CD4-positive, alpha-beta T cell treated with Interleukin-15 for 1 hour (primary cell): ENCODE measurements at regions not wholly inside any gene's neighbourhood (a gene's known extent, or its start where the extent isn't known, plus 50 kb on each side); places are given as distances from the start of the nearest gene placed in this dataset.
"Not testable (repeated sequence)": the region's sequence is repeated elsewhere in the genome, so short reads cannot be mapped to it uniquely, and the experiment has no call there.

ENCODE experiments used
- DNase-seq: peaks from one replicate; pipeline ENCODE4 v3.0.0-alpha.2; 2020

- DNase-seq, result no peak
These were observed 558.9 kb upstream of the ADAMTS5 start for GRCh38 chr21:27525780-27526179.

DNA sequence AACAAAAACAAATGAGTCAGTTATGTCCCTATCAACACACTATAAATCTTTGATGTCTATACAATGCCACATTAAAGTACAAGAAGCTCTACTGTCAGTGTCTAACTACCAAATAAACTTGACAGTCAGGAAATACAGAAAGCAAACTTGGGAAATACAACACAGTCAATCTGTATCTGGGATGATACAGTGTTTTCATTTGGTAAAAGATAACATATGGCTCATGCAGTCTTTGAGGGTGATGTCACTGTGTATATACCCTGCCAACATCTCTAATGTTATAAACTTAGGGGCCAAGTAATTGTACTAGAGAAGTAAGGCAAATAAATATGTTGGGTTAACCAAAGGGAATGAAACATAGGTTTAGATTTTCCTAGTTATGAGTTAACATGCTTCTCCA is 552.5 kb upstream of the ADAMTS5 start:
- DNase-seq, result no peak

- DNase-seq, result not testable (repeated sequence)
These were observed 550.3 kb upstream of the ADAMTS5 start for GRCh38 chr21:27517177-27517576.

DNA sequence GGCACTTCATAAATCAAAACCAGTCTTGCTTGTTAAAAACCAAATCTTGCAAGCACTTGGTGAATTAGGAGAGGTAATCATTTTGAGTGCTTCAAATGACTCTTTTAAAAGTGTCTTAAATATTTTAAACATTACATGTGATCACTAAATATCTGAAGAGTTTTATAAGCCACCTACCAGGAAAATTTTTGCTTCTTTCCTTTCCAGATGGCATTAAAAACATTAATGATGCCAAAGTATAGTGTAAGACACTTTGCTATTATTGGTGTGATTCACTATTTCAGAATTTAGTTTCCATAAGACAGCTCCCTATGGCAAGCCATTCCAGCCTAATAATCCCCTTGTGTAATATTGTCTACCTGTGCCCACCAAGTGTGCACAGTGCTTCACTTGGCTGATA is 548.8 kb upstream of the ADAMTS5 start:
- DNase-seq, result no peak

- DNase-seq, result no peak
These were observed 546.9 kb upstream of the ADAMTS5 start for GRCh38 chr21:27513825-27514224.

- no peak for DNase-seq
These were observed 546.1 kb upstream of the ADAMTS5 start for GRCh38 chr21:27513016-27513415.

- no peak for DNase-seq
These were observed 544.3 kb upstream of the ADAMTS5 start for GRCh38 chr21:27511233-27511632.

- DNase-seq, result no peak
These were observed 540.8 kb upstream of the ADAMTS5 start for GRCh38 chr21:27507695-27508094.

- DNase-seq, result no peak
These were observed 538.6 kb upstream of the ADAMTS5 start for GRCh38 chr21:27505516-27505915.

DNA sequence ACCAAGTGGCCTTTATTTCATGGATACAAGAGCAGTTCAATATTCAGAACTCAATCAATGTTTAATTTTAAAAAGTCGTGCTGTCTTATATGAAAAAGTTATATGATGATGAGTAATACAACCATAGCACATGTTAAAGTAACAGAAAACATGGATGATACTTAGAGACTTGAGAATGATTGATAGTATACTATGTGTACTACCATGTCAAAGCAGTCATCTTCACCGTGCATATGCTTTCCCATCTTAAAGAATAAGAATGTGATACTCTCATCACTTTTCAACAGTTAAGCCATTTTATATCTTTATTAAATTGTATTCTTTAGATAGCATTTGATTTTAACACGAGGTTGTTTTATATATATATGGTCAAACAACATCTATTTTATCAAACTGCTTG is 535.9 kb upstream of the ADAMTS5 start:
- no peak for DNase-seq

DNA sequence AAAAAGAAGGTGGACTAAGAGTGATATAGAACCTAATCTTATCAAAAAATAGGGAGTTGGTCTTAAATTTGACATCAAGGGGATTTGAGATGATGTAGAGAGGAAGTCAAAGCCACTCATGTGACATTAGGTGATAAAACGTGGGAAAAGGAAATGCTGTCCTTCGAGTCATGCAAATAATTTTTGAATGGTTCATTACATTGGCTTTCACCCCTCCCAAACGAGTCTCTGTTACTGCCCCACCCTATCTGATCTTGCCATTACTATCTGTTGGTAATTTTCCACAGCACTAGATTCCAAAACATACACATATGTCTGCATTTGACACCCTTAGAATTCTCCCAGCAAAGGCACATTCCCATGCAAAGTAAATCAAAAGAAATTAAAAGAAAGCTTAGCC is 531.1 kb upstream of the ADAMTS5 start:
- DNase-seq, result no peak

DNA sequence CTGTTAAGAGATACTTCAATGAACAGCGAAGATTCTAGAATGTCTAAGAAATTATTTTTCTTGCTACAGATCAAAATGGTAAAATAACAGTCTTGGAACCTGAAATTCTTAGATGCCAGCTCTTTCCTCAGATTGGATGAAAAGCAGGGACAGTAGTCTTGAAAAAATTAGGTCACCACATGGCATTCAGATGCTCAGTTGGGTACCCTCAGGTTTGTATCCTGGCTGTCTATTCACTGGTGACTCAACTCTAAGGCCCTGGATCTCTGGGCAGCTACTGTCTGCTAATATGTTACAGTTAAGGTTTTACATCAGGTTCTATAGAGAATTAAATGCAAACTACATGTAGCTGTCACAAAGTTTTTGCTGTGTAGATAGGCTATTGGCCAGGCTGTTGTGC is 528.9 kb upstream of the ADAMTS5 start:
- no peak for DNase-seq

DNA sequence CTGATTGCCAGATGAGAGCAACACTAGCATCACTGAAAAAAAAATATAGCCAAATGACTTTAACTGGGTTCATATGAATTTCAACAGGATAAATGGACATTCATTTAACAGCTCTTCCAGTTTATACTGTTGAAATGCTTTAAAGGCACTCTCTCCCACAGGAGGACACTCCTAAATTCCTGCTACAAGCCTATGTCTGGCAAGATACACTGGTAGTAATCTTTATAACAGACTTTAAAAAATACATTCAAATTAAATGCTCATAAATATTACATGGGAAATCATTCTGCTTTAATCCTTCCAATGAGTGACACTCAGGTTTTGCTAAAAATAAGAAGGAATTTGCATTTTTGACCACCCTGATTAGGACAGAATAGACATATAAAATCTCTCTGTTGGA is 526.7 kb upstream of the ADAMTS5 start:
- DNase-seq, result no peak

DNA sequence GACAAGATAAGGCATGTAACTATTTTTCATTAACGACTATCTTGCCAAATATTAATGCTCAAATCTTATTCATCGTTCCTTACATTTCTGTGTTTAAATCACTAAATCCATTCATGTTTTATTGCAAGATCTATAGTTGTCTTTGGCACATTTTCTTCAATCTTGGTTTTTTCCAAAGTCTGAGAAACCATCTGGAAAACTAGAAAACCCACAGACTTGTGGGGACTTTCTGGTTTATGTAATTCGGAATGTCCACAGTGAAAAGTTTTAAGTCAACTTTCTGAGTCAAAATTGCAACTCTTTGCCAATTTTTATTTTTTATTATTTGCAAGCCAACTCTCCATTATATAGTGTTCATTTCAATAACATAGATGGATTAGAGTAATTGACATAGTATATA is 520.8 kb upstream of the ADAMTS5 start:
- no peak for DNase-seq

GRCh38 chr21:27480841-27481261 is 514.0 kb upstream of the ADAMTS5 start:
- DNase-seq, result no peak

DNA sequence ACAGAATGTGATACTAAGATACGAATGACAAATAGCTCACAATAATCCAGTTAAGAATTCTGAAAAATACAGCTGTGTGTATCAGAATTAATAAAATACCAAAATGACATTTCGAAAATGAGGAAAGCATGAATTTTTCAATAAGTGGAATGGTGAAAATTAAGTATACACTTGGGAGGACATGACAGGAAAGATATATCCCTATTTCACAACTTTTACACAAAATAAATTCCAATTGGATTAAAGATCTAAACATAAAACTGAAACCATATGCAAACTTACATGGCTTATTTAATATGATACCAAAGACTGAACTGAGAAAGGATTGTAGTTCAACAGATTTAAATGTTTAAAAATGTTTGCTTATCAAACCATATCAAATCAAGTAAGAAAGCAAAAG is 510.4 kb upstream of the ADAMTS5 start:
- no peak for DNase-seq

GRCh38 chr21:27476696-27477095 is 509.8 kb upstream of the ADAMTS5 start:
- DNase-seq, result no peak

DNA sequence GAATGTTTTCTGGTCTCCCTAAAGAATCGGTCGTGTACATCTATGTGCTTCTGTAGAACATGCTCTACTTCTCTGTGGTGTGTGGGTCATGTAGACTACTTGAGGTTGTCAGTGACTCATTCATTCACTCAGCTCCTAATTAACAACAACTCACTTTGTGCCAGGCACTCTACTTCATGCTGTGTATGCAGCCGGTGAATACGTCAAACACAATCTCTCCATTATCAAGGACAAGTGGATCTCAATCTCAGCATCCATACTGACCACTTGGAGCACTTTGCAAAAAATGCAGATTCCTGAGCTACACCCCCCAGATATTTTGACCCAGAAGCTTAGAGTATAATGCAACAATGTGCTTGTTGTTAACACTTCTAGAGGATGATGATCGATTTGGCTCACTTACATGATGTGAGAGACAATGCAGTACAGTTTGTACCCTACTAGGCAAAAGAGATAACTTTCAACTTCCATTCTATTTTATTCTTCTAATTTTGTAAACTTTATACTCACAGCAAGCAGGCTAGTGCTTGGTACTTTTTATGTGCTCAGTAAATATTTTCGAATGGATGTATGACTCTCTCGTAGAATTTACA is 508.6 kb upstream of the ADAMTS5 start:
- no peak for DNase-seq

GRCh38 chr21:27467366-27467765 is 500.5 kb upstream of the ADAMTS5 start:
- DNase-seq, result no peak

DNA sequence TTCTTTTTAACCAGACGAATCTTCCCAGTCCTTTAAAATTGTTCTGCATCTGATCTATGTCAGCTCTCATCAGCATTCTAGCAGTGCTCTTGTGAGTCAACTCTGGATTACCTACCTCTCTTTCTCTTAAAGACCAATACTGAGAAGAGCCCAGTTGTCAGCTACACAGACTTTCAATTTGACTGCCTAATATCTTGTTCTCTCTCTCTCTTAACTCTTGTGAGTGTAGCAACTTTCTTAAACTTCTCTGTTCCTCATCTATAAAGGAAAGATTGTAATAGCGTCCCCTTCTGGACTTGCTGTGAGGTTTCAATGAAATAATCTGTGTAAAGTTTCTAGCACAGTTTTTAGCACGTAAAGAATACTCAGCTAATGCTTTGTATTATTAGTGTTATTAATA is 499.3 kb upstream of the ADAMTS5 start:
- DNase-seq, result no peak

DNA sequence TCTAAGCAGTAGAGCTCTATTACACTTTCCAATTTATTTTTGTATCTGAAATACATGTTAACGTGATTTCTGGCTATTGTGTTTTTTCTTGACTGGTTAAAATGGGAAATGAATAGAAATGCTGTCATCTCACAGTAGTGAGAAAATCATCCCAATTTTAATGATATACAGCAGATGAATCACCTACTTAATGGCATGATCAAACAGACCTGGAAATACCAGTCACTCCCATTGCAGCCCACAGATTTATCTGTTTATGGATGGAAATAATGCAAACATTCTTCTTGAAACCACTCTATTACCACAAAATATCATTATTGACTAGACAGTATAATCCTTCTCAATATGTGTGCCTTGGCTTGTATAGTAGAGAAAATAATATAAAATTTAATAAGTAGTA is 497.8 kb upstream of the ADAMTS5 start:
- DNase-seq, result no peak

DNA sequence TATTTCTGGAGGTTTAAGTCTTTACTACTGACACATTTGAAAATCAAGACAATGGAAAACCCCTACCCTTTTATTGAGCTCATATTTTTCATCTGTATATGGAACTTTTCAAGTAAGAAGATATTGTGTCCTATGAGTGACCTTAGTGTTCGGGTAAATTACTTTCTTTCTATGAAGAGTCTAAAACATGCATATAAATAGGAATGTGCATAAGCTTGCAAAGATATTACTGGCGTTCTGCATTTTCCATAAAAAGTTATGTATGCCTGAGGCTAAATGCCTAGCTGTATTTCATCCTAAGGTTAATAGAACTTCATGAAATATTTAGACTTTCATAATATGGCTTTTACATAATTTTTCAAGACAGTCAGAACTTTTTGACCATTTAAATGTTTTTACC is 495.8 kb upstream of the ADAMTS5 start:
- no peak for DNase-seq

GRCh38 chr21:27454234-27454633 is 487.3 kb upstream of the ADAMTS5 start:
- DNase-seq, result no peak

GRCh38 chr21:27451116-27451515 is 484.2 kb upstream of the ADAMTS5 start:
- no peak for DNase-seq

- DNase-seq, result no peak
These were observed 483.3 kb upstream of the ADAMTS5 start for GRCh38 chr21:27450216-27450615.

DNA sequence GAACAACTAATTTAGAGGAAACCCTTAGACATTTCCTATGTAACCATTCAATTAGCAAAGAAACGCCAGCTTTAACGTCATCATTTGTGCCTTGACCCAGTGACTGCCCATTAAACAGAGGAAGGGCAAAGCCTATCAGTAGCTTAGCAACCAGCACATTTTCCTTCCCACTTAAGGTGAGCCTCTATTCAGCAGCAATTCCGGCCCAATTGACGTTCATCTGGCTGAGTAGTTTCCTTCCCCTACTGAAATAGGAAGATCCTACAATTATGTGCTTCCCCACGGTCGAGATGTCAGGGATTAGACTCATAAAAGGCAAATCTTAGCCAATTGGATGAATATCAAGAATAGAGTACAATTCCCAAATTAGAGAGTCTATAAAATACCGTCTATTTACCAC is 482.1 kb upstream of the ADAMTS5 start:
- no peak for DNase-seq
